ENCODE measurements at regions not wholly inside any gene's neighbourhood (a gene's known extent, or its start where the extent isn't known, plus 50 kb on each side); places are given as distances from the start of the nearest gene placed in this dataset.

DNA sequence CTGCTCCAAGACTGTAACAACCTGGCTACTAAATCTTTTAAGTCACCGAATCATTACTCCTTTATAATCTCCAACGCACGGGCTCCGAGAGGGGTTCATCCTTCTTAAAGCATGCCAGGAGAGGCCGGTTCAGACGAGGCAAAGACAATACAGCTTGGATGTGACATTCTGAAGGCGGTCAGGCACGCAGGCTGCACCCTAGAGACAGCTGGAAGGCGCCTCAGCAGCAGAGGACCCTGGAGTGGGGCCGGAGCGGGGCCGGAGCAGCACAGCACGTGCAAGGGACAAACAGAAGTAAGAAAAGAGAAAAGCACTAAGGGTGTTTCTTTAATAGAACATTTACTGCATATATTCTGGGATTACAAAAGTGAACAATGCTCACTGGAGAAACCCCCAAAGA is 97.8 kb upstream of the PPP2R2D start:
- Histone ChIP-seq H3K27me3 (peaks cover 0 to 4% of the 10 kb centered on the region in 2 donors), H3K36me3 (no peaks in the 10 kb centered on the region), H3K4me1 (no peaks in the 10 kb centered on the region), H3K9me3 (peaks cover 10 to 19% of the 10 kb centered on the region in 2 donors), H3K27ac (no peak overlapping the region), H3K4me3 (no peak overlapping the region)
- intact Hi-C loops (cut with DNase I; ENCODE audit: low total_unique reads), result no loop called here
- no peak for DNase-seq (ENCODE audit: low spot score in 2 of 2)
- TF ChIP-seq POLR2AphosphoS5 (IDR thresholded peaks at IDR 0.05), result no peak
- no peak for TF ChIP-seq POLR2A (IDR thresholded peaks at IDR 0.05)
- TF ChIP-seq, protein P1, sequence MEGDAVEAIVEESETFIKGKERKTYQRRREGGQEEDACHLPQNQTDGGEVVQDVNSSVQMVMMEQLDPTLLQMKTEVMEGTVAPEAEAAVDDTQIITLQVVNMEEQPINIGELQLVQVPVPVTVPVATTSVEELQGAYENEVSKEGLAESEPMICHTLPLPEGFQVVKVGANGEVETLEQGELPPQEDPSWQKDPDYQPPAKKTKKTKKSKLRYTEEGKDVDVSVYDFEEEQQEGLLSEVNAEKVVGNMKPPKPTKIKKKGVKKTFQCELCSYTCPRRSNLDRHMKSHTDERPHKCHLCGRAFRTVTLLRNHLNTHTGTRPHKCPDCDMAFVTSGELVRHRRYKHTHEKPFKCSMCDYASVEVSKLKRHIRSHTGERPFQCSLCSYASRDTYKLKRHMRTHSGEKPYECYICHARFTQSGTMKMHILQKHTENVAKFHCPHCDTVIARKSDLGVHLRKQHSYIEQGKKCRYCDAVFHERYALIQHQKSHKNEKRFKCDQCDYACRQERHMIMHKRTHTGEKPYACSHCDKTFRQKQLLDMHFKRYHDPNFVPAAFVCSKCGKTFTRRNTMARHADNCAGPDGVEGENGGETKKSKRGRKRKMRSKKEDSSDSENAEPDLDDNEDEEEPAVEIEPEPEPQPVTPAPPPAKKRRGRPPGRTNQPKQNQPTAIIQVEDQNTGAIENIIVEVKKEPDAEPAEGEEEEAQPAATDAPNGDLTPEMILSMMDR (IDR thresholded peaks at IDR 0.05), result no peak

DNA sequence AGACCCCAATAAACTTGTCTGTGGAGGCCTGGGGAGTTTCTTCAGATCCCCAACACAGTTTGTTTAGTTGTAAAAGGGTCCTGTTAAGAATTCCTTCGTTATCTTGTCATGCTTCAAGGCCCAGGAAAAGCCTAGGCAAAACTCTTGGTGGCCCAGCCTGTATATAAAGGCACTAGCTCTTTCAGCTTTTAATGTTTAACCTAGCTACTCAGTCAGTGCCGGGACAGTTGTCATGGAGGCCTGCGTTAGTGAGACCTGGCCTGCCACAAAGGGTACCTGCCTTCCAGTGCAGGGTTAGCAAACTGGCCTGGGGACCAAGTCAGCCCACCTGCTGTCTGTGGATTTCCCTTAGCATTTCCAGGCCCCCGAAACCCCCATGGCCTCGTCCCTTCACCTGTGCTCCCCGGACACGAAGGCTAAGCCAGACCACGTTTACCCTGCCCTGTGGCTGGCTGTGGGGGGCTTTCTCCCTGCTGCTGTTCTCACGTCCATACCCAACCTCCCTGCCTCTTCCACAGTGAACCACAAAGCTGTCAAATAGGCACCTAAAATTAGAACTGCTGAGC is 96.9 kb upstream of the PPP2R2D start:
- no peak for TF ChIP-seq POLR2A (IDR thresholded peaks at IDR 0.05)
- no peak for TF ChIP-seq POLR2AphosphoS5 (IDR thresholded peaks at IDR 0.05)
- TF ChIP-seq, protein P1 (IDR thresholded peaks at IDR 0.05), result no peak
- Histone ChIP-seq H3K27ac (no peak overlapping the region), H3K4me3 (no peak overlapping the region), H3K9me3 (peaks cover 10 to 11% of the 10 kb centered on the region in 2 donors), H3K36me3 (no peaks in the 10 kb centered on the region), H3K27me3 (peaks cover 0 to 10% of the 10 kb centered on the region in 2 donors), H3K4me1 (no peaks in the 10 kb centered on the region)
- intact Hi-C loops (cut with DNase I; ENCODE audit: low total_unique reads), result no loop called here
- DNase-seq (ENCODE audit: low spot score in 2 of 2), result no peak

DNA sequence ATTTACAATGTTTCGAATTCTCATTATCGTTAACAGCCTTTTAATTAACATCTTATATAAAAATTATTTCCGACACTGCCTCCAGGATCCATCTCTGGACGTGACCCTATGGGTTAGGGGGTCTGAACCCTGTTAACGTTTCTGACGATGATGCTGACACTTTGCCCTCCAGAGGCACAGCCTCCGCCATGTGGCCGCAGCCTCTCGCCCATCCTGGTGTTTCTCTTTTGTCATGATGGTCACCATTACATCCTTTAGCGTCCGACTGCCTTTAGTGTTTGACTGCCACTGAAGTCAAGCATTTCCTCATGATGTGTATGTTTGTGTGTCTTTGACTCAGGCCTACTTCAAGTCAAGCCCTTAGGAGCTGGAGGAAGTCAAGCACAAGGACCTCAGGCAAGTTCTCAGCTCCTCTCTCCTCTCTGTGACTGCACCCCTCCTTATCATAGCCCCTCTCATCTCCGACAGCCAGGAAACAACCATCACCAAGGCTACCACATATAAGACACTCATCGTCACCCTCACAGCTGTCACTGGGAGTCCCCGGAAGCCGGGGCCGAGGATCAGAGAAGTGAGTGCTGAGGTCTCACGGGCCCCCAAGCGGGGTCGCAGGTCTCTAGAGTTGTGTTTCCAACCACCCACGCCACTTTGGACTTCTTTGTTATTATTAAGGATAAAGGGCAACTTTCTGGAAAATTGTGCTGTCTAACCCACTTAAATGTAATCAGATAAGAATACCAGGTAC is 96.1 kb upstream of the PPP2R2D start:
- Histone ChIP-seq H3K4me3 (no peak overlapping the region), H3K4me1 (no peaks in the 10 kb centered on the region), H3K27ac (no peak overlapping the region), H3K36me3 (no peaks in the 10 kb centered on the region), H3K27me3 (peaks cover 0 to 17% of the 10 kb centered on the region in 2 donors), H3K9me3 (peaks cover 3 to 6% of the 10 kb centered on the region in 2 donors)
- intact Hi-C loops (cut with DNase I; ENCODE audit: low total_unique reads), result no loop called here
- DNase-seq (ENCODE audit: low spot score in 2 of 2), result no peak
- TF ChIP-seq POLR2AphosphoS5 (IDR thresholded peaks at IDR 0.05) (no peak), POLR2A (IDR thresholded peaks at IDR 0.05) (no peak)
- TF ChIP-seq, protein P1 (IDR thresholded peaks at IDR 0.05), result no peak

DNA sequence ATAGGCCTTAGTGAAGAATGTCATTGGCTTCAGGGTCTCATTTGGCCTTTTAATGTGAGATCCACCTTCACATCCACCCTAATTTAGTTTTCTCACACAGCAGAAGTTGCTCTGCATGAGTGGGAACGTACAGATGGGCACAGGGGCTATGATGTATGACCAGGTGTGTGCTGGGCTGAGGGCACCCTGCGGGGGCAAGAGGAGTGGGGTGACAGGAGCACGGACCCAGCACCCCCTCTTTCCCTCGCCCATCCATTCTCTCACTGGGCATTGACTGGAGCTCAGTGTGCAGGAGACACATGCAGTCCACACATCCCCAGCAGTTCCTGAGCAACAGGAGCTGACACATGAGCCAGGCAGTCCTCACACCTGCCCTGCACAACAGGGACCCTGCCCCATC is 95.1 kb upstream of the PPP2R2D start:
- peaks cover 0 to 27% of the 10 kb centered on the region in 2 donors for H3K27me3 ChIP-seq
- no peak overlapping the region for H3K4me3 ChIP-seq
- TF ChIP-seq POLR2A (IDR thresholded peaks at IDR 0.05) (no peak), POLR2AphosphoS5 (IDR thresholded peaks at IDR 0.05) (no peak)
- TF ChIP-seq, protein P1 (IDR thresholded peaks at IDR 0.05), result no peak
- no peak for DNase-seq (ENCODE audit: low spot score in 2 of 2)
- intact Hi-C loops (cut with DNase I; ENCODE audit: low total_unique reads), result no loop called here
- no peaks in the 10 kb centered on the region for H3K9me3 ChIP-seq
- no peaks in the 10 kb centered on the region for H3K36me3 ChIP-seq
- H3K27ac ChIP-seq, result no peak overlapping the region
- no peaks in the 10 kb centered on the region for H3K4me1 ChIP-seq

DNA sequence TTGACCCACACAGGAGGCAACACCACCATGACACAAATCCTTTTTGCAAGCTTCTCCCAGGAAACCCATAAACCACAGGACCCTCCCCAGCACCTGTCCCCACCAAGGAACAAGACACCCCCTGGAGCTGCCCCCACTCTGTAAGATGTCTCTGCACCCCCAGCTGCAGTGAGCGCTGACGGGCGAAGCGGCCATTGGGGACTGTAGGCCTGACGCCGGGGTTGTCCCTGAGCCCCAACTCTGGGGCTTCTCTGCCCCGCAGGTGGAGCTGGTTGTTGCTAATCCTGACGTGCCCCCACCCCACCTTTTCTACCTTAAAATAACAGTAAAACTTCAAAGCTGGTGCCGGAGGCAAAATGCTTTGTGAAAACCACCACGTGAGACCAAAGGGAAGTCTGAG is 94.7 kb upstream of the PPP2R2D start:
- H3K27me3 ChIP-seq, result peaks cover 0 to 31% of the 10 kb centered on the region in 2 donors
- intact Hi-C loops (cut with DNase I; ENCODE audit: low total_unique reads), result no loop called here
- H3K4me1 ChIP-seq, result no peaks in the 10 kb centered on the region
- no peaks in the 10 kb centered on the region for H3K36me3 ChIP-seq
- DNase-seq (ENCODE audit: low spot score in 2 of 2), result no peak
- TF ChIP-seq POLR2A (IDR thresholded peaks at IDR 0.05) (no peak), POLR2AphosphoS5 (IDR thresholded peaks at IDR 0.05) (no peak)
- TF ChIP-seq, protein P1 (IDR thresholded peaks at IDR 0.05), result no peak
- no peaks in the 10 kb centered on the region for H3K9me3 ChIP-seq
- H3K4me3 ChIP-seq, result no peak overlapping the region
- no peak overlapping the region for H3K27ac ChIP-seq
